ENCODE measurements at regions not wholly inside any gene's neighbourhood (a gene's known extent, or its start where the extent isn't known, plus 50 kb on each side); places are given as distances from the start of the nearest gene placed in this dataset.
"Not testable (repeated sequence)": the region's sequence is repeated elsewhere in the genome, so short reads cannot be mapped to it uniquely, and the experiment has no call there.

- intact Hi-C loops (cut with DNase I, micrococcal nuclease): no loop called here
- ATAC-seq (no peak), DNase-seq (no peak)
These were observed 632.1 kb downstream of the SOCS6 start for GRCh38 chr18:70920840-70921374.

- ATAC-seq (no peak), DNase-seq (no peak)
- intact Hi-C loops (cut with DNase I, micrococcal nuclease): no loop called here
These were observed 618.8 kb downstream of the SOCS6 start for GRCh38 chr18:70907673-70908072.

GRCh38 chr18:70892381-70892780 lies 603.5 kb downstream of the SOCS6 start:
- intact Hi-C loops (cut with DNase I, micrococcal nuclease): no loop called here
- ATAC-seq: no peak
- no peak for DNase-seq

- ATAC-seq (no peak), DNase-seq (no peak)
- intact Hi-C loops (cut with DNase I, micrococcal nuclease): no loop called here
These were observed 581.4 kb downstream of the SOCS6 start for GRCh38 chr18:70870292-70870691.

- intact Hi-C loops (cut with DNase I, micrococcal nuclease): no loop called here
- no peak for DNase-seq
- ATAC-seq: no peak
These were observed 559.5 kb downstream of the SOCS6 start for GRCh38 chr18:70848329-70848728.

GRCh38 chr18:70840649-70841048 lies 551.8 kb downstream of the SOCS6 start:
- intact Hi-C loops (cut with DNase I, micrococcal nuclease): no loop called here
- no peak for ATAC-seq

GRCh38 chr18:70827632-70828031 lies 538.8 kb downstream of the SOCS6 start:
- DNase-seq (no peak), ATAC-seq (no peak)
- intact Hi-C loops (cut with DNase I, micrococcal nuclease): no loop called here

More at GRCh38 chr18:70840649-70841048, 551.8 kb downstream of the SOCS6 start:
- no peak for DNase-seq

GRCh38 chr18:70826571-70826970 lies 537.7 kb downstream of the SOCS6 start:
- intact Hi-C loops (cut with DNase I, micrococcal nuclease): no loop called here
- no peak for DNase-seq
- no peak for ATAC-seq

GRCh38 chr18:70822691-70823090 lies 533.8 kb downstream of the SOCS6 start:
- intact Hi-C loops (cut with DNase I, micrococcal nuclease): no loop called here
- ATAC-seq (no peak), DNase-seq (no peak)

GRCh38 chr18:70822117-70822516 lies 533.3 kb downstream of the SOCS6 start:
- intact Hi-C loops (cut with DNase I, micrococcal nuclease): no loop called here
- DNase-seq (no peak), ATAC-seq (no peak)

- DNase-seq: no peak
- no peak for ATAC-seq
- intact Hi-C loops (cut with DNase I, micrococcal nuclease): no loop called here
These were observed 519.7 kb downstream of the SOCS6 start for GRCh38 chr18:70808481-70809056.

GRCh38 chr18:70781860-70782453 lies 493.1 kb downstream of the SOCS6 start:
- DNase-seq: peak in 1 of 2 donors; percentile 20
- intact Hi-C loops (cut with DNase I, micrococcal nuclease): no loop called here
- peak; percentile 48 for ATAC-seq

- DNase-seq; ATAC-seq; intact Hi-C loops (cut with DNase I, micrococcal nuclease): not testable (repeated sequence)
These were observed 477.4 kb downstream of the SOCS6 start for GRCh38 chr18:70766254-70766653.

- intact Hi-C loops (cut with DNase I, micrococcal nuclease): no loop called here
These were observed 474.0 kb downstream of the SOCS6 start for GRCh38 chr18:70762812-70763211.

GRCh38 chr18:70758780-70759179 lies 469.9 kb downstream of the SOCS6 start:
- no peak for DNase-seq
- no peak for ATAC-seq
- intact Hi-C loops (cut with DNase I, micrococcal nuclease): no loop called here

More at GRCh38 chr18:70762812-70763211, 474.0 kb downstream of the SOCS6 start:
- DNase-seq (no peak), ATAC-seq (no peak)

- DNase-seq (no peak), ATAC-seq (no peak)
- intact Hi-C loops (cut with DNase I, micrococcal nuclease): no loop called here
These were observed 465.6 kb downstream of the SOCS6 start for GRCh38 chr18:70754486-70754885.

- ATAC-seq (no peak), DNase-seq (no peak)
- intact Hi-C loops (cut with DNase I, micrococcal nuclease): no loop called here
These were observed 444.1 kb downstream of the SOCS6 start for GRCh38 chr18:70732916-70733315.

GRCh38 chr18:70732188-70732587 lies 443.3 kb downstream of the SOCS6 start:
- intact Hi-C loops (cut with DNase I, micrococcal nuclease): no loop called here
- no peak for DNase-seq
- no peak for ATAC-seq

- DNase-seq (no peak), ATAC-seq (no peak)
- intact Hi-C loops (cut with DNase I, micrococcal nuclease): no loop called here
These were observed 431.8 kb downstream of the SOCS6 start for GRCh38 chr18:70720607-70721006.

- no peak for ATAC-seq
- DNase-seq: no peak
- intact Hi-C loops (cut with DNase I, micrococcal nuclease): no loop called here
These were observed 420.9 kb downstream of the SOCS6 start for GRCh38 chr18:70709720-70710119.

GRCh38 chr18:70709144-70709543 lies 420.3 kb downstream of the SOCS6 start:
- intact Hi-C loops (cut with DNase I, micrococcal nuclease): no loop called here
- no peak for DNase-seq
- ATAC-seq: no peak
